Cardiac muscle cell (in vitro differentiated cells and primary cell): ENCODE measurements at regions not wholly inside any gene's neighbourhood (a gene's known extent, or its start where the extent isn't known, plus 50 kb on each side); places are given as distances from the start of the nearest gene placed in this dataset.
"Not testable (repeated sequence)": the region's sequence is repeated elsewhere in the genome, so short reads cannot be mapped to it uniquely, and the experiment has no call there.

Source experiments
- DNase-seq, 2 donors: peaks; one replicate each; pipeline versions ENCODE4 v3.0.0 to v3.0.0-alpha.2; 2010 to 2017; ENCODE audit warnings: low read depth in 1 of 2, low spot score in 1 of 2
- H3K27ac ChIP-seq: fragments of 200-600 bp; sonication (generic); 2 replicates; pipeline ENCODE4 v1.5.1; 2016
- H3K27me3 ChIP-seq: fragments of 200-600 bp; sonication (generic); 2 replicates; pipeline ENCODE4 v1.6.0; 2016; ENCODE audit warnings: control low read depth
- H3K36me3 ChIP-seq: fragments of 200-600 bp; sonication (generic); 2 replicates; pipeline ENCODE4 v1.5.1; 2016; ENCODE audit warnings: control low read depth
- H3K4me1 ChIP-seq: fragments of 200-600 bp; sonication (generic); 2 replicates; pipeline ENCODE4 v1.8.1; 2017; ENCODE audit warnings: low read depth, mild to moderate bottlenecking, mixed run types
- H3K4me3 ChIP-seq: fragments of 200-600 bp; sonication (generic); 2 replicates; pipeline ENCODE4 v1.5.1; 2016; ENCODE audit warnings: mild to moderate bottlenecking
- H3K9me3 ChIP-seq: fragments of 200-600 bp; sonication (generic); 2 replicates; pipeline ENCODE4 v1.5.1; 2017; ENCODE audit warnings: low read depth, mild to moderate bottlenecking, control low read depth
- TF ChIP-seq, protein P1 (sequence below): IDR thresholded peaks from 2 replicates; pipeline ENCODE4 v1.5.1; 2012; ENCODE audit warnings: low read depth, mild to moderate bottlenecking, low read length

- Histone ChIP-seq H3K27me3 (no peaks in the 10 kb centered on the region), H3K4me3 (no peak overlapping the region), H3K36me3 (no peaks in the 10 kb centered on the region), H3K9me3 (no peaks in the 10 kb centered on the region), H3K27ac (no peak overlapping the region), H3K4me1 (no peaks in the 10 kb centered on the region)
- peak in 1 of 2 donors; percentile 23 for DNase-seq
- TF ChIP-seq, protein P1, sequence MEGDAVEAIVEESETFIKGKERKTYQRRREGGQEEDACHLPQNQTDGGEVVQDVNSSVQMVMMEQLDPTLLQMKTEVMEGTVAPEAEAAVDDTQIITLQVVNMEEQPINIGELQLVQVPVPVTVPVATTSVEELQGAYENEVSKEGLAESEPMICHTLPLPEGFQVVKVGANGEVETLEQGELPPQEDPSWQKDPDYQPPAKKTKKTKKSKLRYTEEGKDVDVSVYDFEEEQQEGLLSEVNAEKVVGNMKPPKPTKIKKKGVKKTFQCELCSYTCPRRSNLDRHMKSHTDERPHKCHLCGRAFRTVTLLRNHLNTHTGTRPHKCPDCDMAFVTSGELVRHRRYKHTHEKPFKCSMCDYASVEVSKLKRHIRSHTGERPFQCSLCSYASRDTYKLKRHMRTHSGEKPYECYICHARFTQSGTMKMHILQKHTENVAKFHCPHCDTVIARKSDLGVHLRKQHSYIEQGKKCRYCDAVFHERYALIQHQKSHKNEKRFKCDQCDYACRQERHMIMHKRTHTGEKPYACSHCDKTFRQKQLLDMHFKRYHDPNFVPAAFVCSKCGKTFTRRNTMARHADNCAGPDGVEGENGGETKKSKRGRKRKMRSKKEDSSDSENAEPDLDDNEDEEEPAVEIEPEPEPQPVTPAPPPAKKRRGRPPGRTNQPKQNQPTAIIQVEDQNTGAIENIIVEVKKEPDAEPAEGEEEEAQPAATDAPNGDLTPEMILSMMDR = no peak
These were observed 587.3 kb upstream of the ROBO1 start for GRCh38 chr3:80355144-80355543.

DNA sequence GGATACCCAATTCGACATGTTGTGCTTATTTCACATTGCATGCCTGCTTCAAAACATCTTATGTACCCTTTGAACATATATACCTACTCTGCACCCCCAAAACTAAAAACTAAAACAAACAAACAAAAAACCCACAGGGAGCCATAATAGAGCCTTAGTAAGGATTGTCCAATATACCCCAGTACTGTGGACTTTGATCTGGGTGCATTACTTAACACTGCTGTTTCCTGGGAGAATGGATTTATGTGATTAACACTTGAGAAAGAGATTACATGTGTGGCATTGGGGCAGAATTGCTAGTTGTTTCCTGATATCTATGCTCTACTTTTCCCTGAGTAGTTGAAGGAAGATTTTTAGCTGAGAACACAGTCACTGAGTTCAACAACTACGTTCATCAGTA lies 583.4 kb upstream of the ROBO1 start:
- H3K36me3 ChIP-seq = no peaks in the 10 kb centered on the region
- no peak overlapping the region for H3K27ac ChIP-seq
- TF ChIP-seq, protein P1 = no peak
- no peak for DNase-seq
- H3K27me3 ChIP-seq = no peaks in the 10 kb centered on the region
- no peak overlapping the region for H3K4me3 ChIP-seq
- no peaks in the 10 kb centered on the region for H3K9me3 ChIP-seq
- H3K4me1 ChIP-seq = no peaks in the 10 kb centered on the region

GRCh38 chr3:80350771-80351170 lies 583.0 kb upstream of the ROBO1 start:
- no peaks in the 10 kb centered on the region for H3K27me3 ChIP-seq
- no peaks in the 10 kb centered on the region for H3K4me1 ChIP-seq
- TF ChIP-seq, protein P1 = no peak
- peak in 1 of 2 donors; percentile 55 for DNase-seq
- no peak overlapping the region for H3K4me3 ChIP-seq
- H3K27ac ChIP-seq = no peak overlapping the region
- H3K36me3 ChIP-seq = no peaks in the 10 kb centered on the region
- H3K9me3 ChIP-seq = no peaks in the 10 kb centered on the region

DNA sequence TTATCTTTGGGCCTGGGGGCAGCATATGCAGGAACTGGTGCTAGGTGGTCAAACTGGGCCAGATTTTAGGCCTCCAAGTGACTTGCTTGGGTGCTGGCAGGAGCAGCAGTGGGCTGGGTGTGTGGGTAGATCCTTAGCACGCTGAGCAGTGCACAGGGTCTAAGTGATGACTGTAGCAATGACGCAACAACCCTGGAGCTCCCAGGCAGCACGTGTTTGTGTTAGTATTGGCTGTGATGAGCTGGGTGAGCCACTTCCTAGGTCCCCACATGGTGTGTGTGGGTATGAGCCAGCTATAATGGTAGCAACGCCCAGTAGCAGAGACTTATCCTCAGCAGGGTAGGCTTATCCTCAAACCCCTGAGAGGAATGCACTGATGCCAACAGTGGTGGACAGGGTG lies 570.6 kb upstream of the ROBO1 start:
- peak in 1 of 2 donors; percentile 3 for DNase-seq
- H3K4me3 ChIP-seq = no peak overlapping the region
- H3K27me3 ChIP-seq = no peaks in the 10 kb centered on the region
- H3K36me3 ChIP-seq = no peaks in the 10 kb centered on the region
- H3K4me1 ChIP-seq = no peaks in the 10 kb centered on the region
- no peaks in the 10 kb centered on the region for H3K9me3 ChIP-seq
- TF ChIP-seq, protein P1 = no peak
- H3K27ac ChIP-seq = no peak overlapping the region

DNA sequence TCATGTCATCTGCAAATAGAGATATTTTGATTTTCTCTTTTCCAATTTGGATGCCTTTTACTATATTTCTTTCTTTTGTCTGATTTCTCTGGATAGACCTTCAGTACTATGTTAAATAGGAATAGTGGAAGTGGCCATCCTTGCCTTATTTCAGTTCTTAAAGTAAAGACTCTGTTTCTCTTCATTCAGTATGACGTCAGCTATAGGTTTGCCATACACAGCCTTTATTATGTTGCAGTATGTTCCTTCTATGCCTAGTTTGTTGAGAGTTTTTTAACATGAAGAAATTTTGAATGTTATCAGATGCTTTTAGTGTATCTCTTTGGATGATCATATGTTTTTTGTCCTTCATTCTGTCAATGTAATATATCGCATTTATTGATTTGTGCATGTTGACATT lies 566.7 kb upstream of the ROBO1 start:
- H3K36me3 ChIP-seq = no peaks in the 10 kb centered on the region
- TF ChIP-seq, protein P1 = no peak
- no peaks in the 10 kb centered on the region for H3K9me3 ChIP-seq
- H3K27me3 ChIP-seq = no peaks in the 10 kb centered on the region
- H3K4me1 ChIP-seq = no peaks in the 10 kb centered on the region
- no peak overlapping the region for H3K4me3 ChIP-seq
- DNase-seq = no peak
- H3K27ac ChIP-seq = no peak overlapping the region

DNA sequence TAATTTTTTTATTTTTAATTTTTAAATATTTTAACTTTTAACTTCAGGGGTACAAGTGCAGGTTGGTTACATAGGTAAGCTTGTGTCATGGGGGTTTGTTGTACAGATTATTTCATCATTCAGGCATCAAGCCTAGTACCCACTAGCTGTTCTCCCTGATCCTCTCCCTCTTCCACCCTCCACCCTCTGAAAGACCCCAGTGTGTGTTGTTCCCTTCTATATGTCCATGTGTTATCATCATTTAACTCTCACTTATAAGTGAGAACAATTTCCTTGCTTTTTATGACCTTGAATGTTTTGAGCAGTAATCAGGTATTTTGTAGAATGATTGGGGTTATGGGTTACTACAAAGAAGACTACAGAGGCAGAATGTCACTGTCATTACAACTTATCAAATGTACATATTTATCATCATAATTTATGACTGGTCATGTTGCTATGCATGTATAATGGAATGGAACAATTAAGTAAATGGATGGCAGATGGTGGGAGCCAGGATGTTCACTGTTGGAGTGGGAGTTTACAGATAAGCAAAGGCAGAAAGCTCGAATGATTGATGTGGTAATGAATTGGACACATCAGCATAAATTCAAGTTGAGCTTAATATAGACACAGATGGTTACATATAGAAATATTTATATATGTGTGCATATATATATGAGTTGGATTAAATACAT lies 563.8 kb upstream of the ROBO1 start:
- Histone ChIP-seq H3K4me1 (no peaks in the 10 kb centered on the region), H3K27me3 (no peaks in the 10 kb centered on the region), H3K27ac (no peak overlapping the region), H3K9me3 (no peaks in the 10 kb centered on the region), H3K36me3 (no peaks in the 10 kb centered on the region), H3K4me3 (no peak overlapping the region)
- no peak for DNase-seq
- TF ChIP-seq, protein P1 = no peak

GRCh38 chr3:80314541-80314940 lies 546.7 kb upstream of the ROBO1 start:
- not testable (repeated sequence) for H3K36me3 ChIP-seq, H3K4me1 ChIP-seq, DNase-seq

More at GRCh38 chr3:80314541-80314940, 546.7 kb upstream of the ROBO1 start:
- H3K27ac ChIP-seq, H3K9me3 ChIP-seq, H3K27me3 ChIP-seq, H3K4me3 ChIP-seq: not testable (repeated sequence)
